HEK293 (cell line): ENCODE measurements at regions not wholly inside any gene's neighbourhood (a gene's known extent, or its start where the extent isn't known, plus 50 kb on each side); places are given as distances from the start of the nearest gene placed in this dataset.

Source experiments
- CTCF ChIA-PET: fragments of 350-600 bp; formaldehyde crosslinking; extraction: SDS; loops from one replicate; lab custom pipeline; 2021; ENCODE audit warnings: antibody characterized with exemption; lab: Yijun Ruan, JAX
- POLR2A ChIA-PET: fragments of 300-600 bp; formaldehyde crosslinking; extraction: SDS; loops from one replicate; lab custom pipeline; 2020; ENCODE audit warnings: antibody characterized with exemption, inconsistent platforms; lab: Yijun Ruan, JAX
- H3K27ac ChIP-seq: fragments of 200-500 bp; sonication (Bioruptor generic); 2 replicates; pipeline ENCODE4 v1.5.1; 2014; ENCODE audit warnings: low read depth, low read length, control low read depth, inconsistent platforms; ENCODE audit errors: extremely low read depth
- H3K36me3 ChIP-seq, 2 experiments: fragments of 200-500 bp in 1 of 2; sonication (Bioruptor generic) in 1 of 2; 1 replicate in 1 of 2; 2 replicates in 1 of 2; pipeline ENCODE4 v1.5.1; 2014 to 2017; ENCODE audit warnings: inconsistent platforms in 2 of 2, low read length in 2 of 2; ENCODE audit not compliant: control insufficient read depth in 2 of 2, insufficient read depth in 1 of 2
- H3K4me1 ChIP-seq: fragments of 200-500 bp; sonication (Bioruptor generic); 2 replicates; pipeline ENCODE4 v1.5.1; 2014; ENCODE audit warnings: mild to moderate bottlenecking, low read length, inconsistent platforms; ENCODE audit not compliant: control insufficient read depth, insufficient read depth
- H3K4me3 ChIP-seq: 2 replicates; pipeline ENCODE4 v1.5.1; 2011; ENCODE audit warnings: low read depth, mild to moderate bottlenecking, control low read depth, low read length, moderate library complexity
- H3K9me3 ChIP-seq: fragments of 200-500 bp; sonication (Bioruptor generic); 2 replicates; pipeline ENCODE4 v1.5.1; 2014; ENCODE audit warnings: low read depth, low read length, inconsistent platforms; ENCODE audit not compliant: control insufficient read depth, insufficient read depth
- IKZF3 ChIP-seq: fragments of 450-650 bp; IDR thresholded peaks from 2 replicates; pipeline ENCODE4 v1.5.0; 2018; ENCODE audit warnings: missing biosample characterization, mild to moderate bottlenecking, missing genetic modification characterization, moderate library complexity
- PRDM4 ChIP-seq: fragments of 450-650 bp; formaldehyde crosslinking; IDR thresholded peaks from 2 replicates; pipeline ENCODE4 v1.5.1; 2017; ENCODE audit warnings: missing biosample characterization, missing genetic modification characterization
- SP7 ChIP-seq: fragments of 450-650 bp; formaldehyde crosslinking; IDR thresholded peaks from 2 replicates; pipeline ENCODE4 v1.5.1; 2016; ENCODE audit warnings: missing biosample characterization, missing genetic modification characterization
- ZBTB10 ChIP-seq: fragments of 450-650 bp; formaldehyde crosslinking; IDR thresholded peaks from 2 replicates; pipeline ENCODE4 v1.5.1; 2016; ENCODE audit warnings: missing biosample characterization, missing genetic modification characterization
- ZFP3 ChIP-seq: fragments of 450-650 bp; formaldehyde crosslinking; IDR thresholded peaks from 2 replicates; pipeline ENCODE4 v1.5.1; 2016; ENCODE audit warnings: low read depth, missing biosample characterization, missing genetic modification characterization
- ZNF10 ChIP-seq: fragments of 450-650 bp; formaldehyde crosslinking; IDR thresholded peaks from 2 replicates; pipeline ENCODE4 v1.5.1; 2017; ENCODE audit warnings: missing biosample characterization, missing genetic modification characterization
- ZNF114 ChIP-seq: fragments of 450-650 bp; formaldehyde crosslinking; IDR thresholded peaks from 2 replicates; pipeline ENCODE4 v1.5.0; 2017; ENCODE audit warnings: missing biosample characterization, missing genetic modification characterization
- ZNF140 ChIP-seq: fragments of 450-650 bp; formaldehyde crosslinking; IDR thresholded peaks from 2 replicates; pipeline ENCODE4 v1.5.1; 2016; ENCODE audit warnings: missing biosample characterization, missing genetic modification characterization
- ZNF148 ChIP-seq: fragments of 450-650 bp; formaldehyde crosslinking; IDR thresholded peaks from 2 replicates; pipeline ENCODE4 v1.5.0; 2017; ENCODE audit warnings: missing biosample characterization, missing genetic modification characterization, borderline replicate concordance
- ZNF175 ChIP-seq: fragments of 450-650 bp; formaldehyde crosslinking; IDR thresholded peaks from 2 replicates; pipeline ENCODE4 v1.5.1; 2016; ENCODE audit warnings: missing biosample characterization, missing genetic modification characterization
- ZNF184 ChIP-seq: fragments of 450-650 bp; IDR thresholded peaks from 2 replicates; pipeline ENCODE4 v1.5.1; 2018; ENCODE audit warnings: missing biosample characterization, mild to moderate bottlenecking, missing genetic modification characterization
- ZNF202 ChIP-seq: fragments of 450-650 bp; formaldehyde crosslinking; IDR thresholded peaks from 2 replicates; pipeline ENCODE4 v1.5.1; 2016; ENCODE audit warnings: missing biosample characterization, missing genetic modification characterization, borderline replicate concordance
- ZNF211 ChIP-seq: fragments of 450-650 bp; formaldehyde crosslinking; IDR thresholded peaks from 2 replicates; pipeline ENCODE4 v1.5.1; 2016; ENCODE audit warnings: low read depth, missing biosample characterization, missing genetic modification characterization
- ZNF239 ChIP-seq: fragments of 450-650 bp; formaldehyde crosslinking; IDR thresholded peaks from 2 replicates; pipeline ENCODE4 v1.5.1; 2016; ENCODE audit warnings: missing biosample characterization, missing genetic modification characterization
- ZNF354C ChIP-seq: fragments of 450-650 bp; formaldehyde crosslinking; IDR thresholded peaks from 2 replicates; pipeline ENCODE4 v1.5.1; 2016; ENCODE audit warnings: missing biosample characterization, missing genetic modification characterization, low read depth, borderline replicate concordance
- ZNF488 ChIP-seq: fragments of 450-650 bp; formaldehyde crosslinking; IDR thresholded peaks from 2 replicates; pipeline ENCODE4 v1.5.1; 2016; ENCODE audit warnings: missing biosample characterization, missing genetic modification characterization
- ZNF544 ChIP-seq: fragments of 450-650 bp; formaldehyde crosslinking; IDR thresholded peaks from 2 replicates; pipeline ENCODE4 v1.5.0; 2017; ENCODE audit warnings: missing biosample characterization, missing genetic modification characterization
- ZNF560 ChIP-seq: fragments of 450-650 bp; formaldehyde crosslinking; IDR thresholded peaks from 2 replicates; pipeline ENCODE4 v1.5.1; 2017; ENCODE audit warnings: missing biosample characterization, missing genetic modification characterization, borderline replicate concordance
- ZNF580 ChIP-seq: fragments of 450-650 bp; formaldehyde crosslinking; IDR thresholded peaks from 2 replicates; pipeline ENCODE4 v1.5.1; 2016; ENCODE audit warnings: missing biosample characterization, missing genetic modification characterization
- ZNF621 ChIP-seq: fragments of 450-650 bp; formaldehyde crosslinking; IDR thresholded peaks from 2 replicates; pipeline ENCODE4 v1.5.1; 2017; ENCODE audit warnings: missing biosample characterization, missing genetic modification characterization
- ZNF626 ChIP-seq: fragments of 450-650 bp; sonication (Bioruptor Pico); formaldehyde crosslinking; IDR thresholded peaks from 2 replicates; pipeline ENCODE4 v1.5.1; 2018; ENCODE audit warnings: missing biosample characterization, missing genetic modification characterization, inconsistent platforms
- ZNF645 ChIP-seq: fragments of 450-650 bp; formaldehyde crosslinking; IDR thresholded peaks from 2 replicates; pipeline ENCODE4; 2016; ENCODE audit warnings: missing biosample characterization, missing genetic modification characterization
- ZNF660 ChIP-seq: fragments of 450-650 bp; IDR thresholded peaks from 2 replicates; pipeline ENCODE4 v1.5.1; 2018; ENCODE audit warnings: missing biosample characterization, mild to moderate bottlenecking, missing genetic modification characterization
- ZNF768 ChIP-seq: fragments of 450-650 bp; formaldehyde crosslinking; IDR thresholded peaks from 2 replicates; pipeline ENCODE4 v1.5.1; 2018; ENCODE audit warnings: missing biosample characterization, mild to moderate bottlenecking, missing genetic modification characterization
- ZNF792 ChIP-seq: fragments of 450-650 bp; formaldehyde crosslinking; IDR thresholded peaks from 2 replicates; pipeline ENCODE4 v1.5.1; 2016; ENCODE audit warnings: missing biosample characterization, missing genetic modification characterization
- ZNF837 ChIP-seq: fragments of 450-650 bp; formaldehyde crosslinking; IDR thresholded peaks from 2 replicates; pipeline ENCODE4 v1.5.1; 2016; ENCODE audit warnings: missing biosample characterization, missing genetic modification characterization
- ZSCAN23 ChIP-seq: fragments of 450-650 bp; formaldehyde crosslinking; IDR thresholded peaks from 2 replicates; pipeline ENCODE4 v1.5.1; 2016; ENCODE audit warnings: missing biosample characterization, missing genetic modification characterization
- ZXDB ChIP-seq: fragments of 450-650 bp; formaldehyde crosslinking; IDR thresholded peaks from 2 replicates; pipeline ENCODE4 v1.5.1; 2016; ENCODE audit warnings: missing biosample characterization, missing genetic modification characterization

GRCh38 chr13:77832339-77833100 is 86.1 kb downstream of the EDNRB start (continued):
- TF ChIP-seq ZNF645 (tag by site-specific recombination) (no peak), ZNF660 (tag by site-specific recombination) (no peak), ZNF580 (tag by site-specific recombination) (no peak), ZNF10 (no peak), ZNF175 (tag by site-specific recombination) (no peak), ZNF148 (tag by site-specific recombination) (no peak), ZNF768 (tag by site-specific recombination) (no peak), IKZF3 (tag by site-specific recombination) (no peak), ZNF354C (tag by site-specific recombination) (no peak)

GRCh38 chr13:77831866-77832265 is 86.8 kb downstream of the EDNRB start:
- ChIA-PET POLR2A (no interaction called here), CTCF (no interaction called here)
- TF ChIP-seq ZSCAN23 (no peak), ZNF140 (tag by site-specific recombination) (no peak), ZBTB10 (tag by site-specific recombination) (no peak), ZNF239 (tag by site-specific recombination) (no peak), ZNF184 (tag by site-specific recombination) (no peak), ZNF114 (tag by site-specific recombination) (no peak), ZNF626 (tag by site-specific recombination) (no peak), ZNF544 (tag by site-specific recombination) (no peak), ZFP3 (no peak), ZNF837 (no peak), ZNF560 (no peak), ZNF621 (no peak), ZNF488 (tag by site-specific recombination) (no peak), ZXDB (tag by site-specific recombination) (no peak), ZNF202 (no peak), PRDM4 (tag by site-specific recombination) (no peak), ZNF792 (no peak), ZNF211 (no peak), SP7 (tag by site-specific recombination) (no peak)
- H3K9me3 ChIP-seq = no peaks in the 10 kb centered on the region
- H3K4me3 ChIP-seq = no peak overlapping the region
- no peaks in the 10 kb centered on the region for H3K36me3 ChIP-seq
- no peak overlapping the region for H3K27ac ChIP-seq
- H3K4me1 ChIP-seq = no peaks in the 10 kb centered on the region
